ENCODE measurements at regions not wholly inside any gene's neighbourhood (a gene's known extent, or its start where the extent isn't known, plus 50 kb on each side); places are given as distances from the start of the nearest gene placed in this dataset.

DNA sequence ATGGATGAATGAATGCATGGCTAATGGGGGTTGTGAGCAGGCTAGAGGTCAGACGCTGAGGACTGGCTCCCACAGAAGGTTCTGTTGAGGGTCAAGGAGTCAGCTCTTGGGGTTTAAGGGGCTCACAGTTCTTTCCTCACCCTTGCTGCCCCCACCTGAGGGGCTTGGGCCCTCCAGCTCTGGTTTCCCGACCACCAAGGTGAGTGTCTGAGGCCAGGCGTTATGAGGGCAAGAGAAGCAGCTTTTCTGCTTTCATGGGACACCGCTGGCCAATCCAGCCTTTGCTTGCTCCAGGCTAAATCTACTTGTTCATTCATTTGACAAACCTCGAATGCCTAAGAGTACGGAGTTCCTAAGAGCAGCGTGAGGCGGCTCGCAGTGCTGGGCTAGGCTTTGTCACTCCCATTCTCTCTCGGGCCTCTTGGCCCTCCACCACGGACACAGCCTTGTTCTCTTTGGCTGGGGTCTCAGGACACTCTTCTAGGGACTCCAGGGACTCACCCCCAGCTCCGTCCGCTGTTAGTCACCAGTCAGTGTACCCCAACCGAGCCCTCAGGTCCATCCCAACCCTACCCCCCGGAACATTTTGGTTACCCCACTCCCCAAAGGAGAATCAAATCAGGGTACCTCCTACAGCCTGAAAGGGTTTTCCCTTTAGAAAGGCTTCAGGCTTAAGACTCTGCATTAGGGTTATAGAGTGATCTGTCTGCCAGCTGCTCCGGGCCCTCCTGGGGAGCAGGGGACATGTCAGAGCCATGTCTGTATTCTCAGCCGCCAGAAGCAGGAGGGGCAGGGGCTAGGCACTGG, 210.1 kb upstream of the MVB12B start:
- no peak for TF ChIP-seq MAX (IDR thresholded peaks at IDR 0.05; ENCODE audit: insufficient read depth, insufficient read length)
- TF ChIP-seq, protein P1, sequence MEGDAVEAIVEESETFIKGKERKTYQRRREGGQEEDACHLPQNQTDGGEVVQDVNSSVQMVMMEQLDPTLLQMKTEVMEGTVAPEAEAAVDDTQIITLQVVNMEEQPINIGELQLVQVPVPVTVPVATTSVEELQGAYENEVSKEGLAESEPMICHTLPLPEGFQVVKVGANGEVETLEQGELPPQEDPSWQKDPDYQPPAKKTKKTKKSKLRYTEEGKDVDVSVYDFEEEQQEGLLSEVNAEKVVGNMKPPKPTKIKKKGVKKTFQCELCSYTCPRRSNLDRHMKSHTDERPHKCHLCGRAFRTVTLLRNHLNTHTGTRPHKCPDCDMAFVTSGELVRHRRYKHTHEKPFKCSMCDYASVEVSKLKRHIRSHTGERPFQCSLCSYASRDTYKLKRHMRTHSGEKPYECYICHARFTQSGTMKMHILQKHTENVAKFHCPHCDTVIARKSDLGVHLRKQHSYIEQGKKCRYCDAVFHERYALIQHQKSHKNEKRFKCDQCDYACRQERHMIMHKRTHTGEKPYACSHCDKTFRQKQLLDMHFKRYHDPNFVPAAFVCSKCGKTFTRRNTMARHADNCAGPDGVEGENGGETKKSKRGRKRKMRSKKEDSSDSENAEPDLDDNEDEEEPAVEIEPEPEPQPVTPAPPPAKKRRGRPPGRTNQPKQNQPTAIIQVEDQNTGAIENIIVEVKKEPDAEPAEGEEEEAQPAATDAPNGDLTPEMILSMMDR (IDR thresholded peaks at IDR 0.05; ENCODE audit: extremely low read depth in 1 of 2, insufficient read depth in 1 of 2, low read depth in 1 of 2, low read length in 2 of 2) = no peak
- no peak for TF ChIP-seq POLR2AphosphoS5 (IDR thresholded peaks at IDR 0.05; ENCODE audit: insufficient read depth, low read depth, low read length)
- TF ChIP-seq JUN (IDR thresholded peaks at IDR 0.05; ENCODE audit: borderline replicate concordance, insufficient read depth, insufficient read length, low read depth) = no peak
- no peak for TF ChIP-seq EZH2 (IDR thresholded peaks at IDR 0.05; ENCODE audit: borderline replicate concordance, low read depth, low read length, severe bottlenecking)
- no peak for TF ChIP-seq POLR2A (IDR thresholded peaks at IDR 0.05; ENCODE audit: low read depth, low read length)
- no peak for TF ChIP-seq GATA2 (IDR thresholded peaks at IDR 0.05; ENCODE audit: insufficient read depth, insufficient read length, low read depth, low read length)
- TF ChIP-seq FOS (IDR thresholded peaks at IDR 0.05; ENCODE audit: borderline replicate concordance, insufficient read depth, low read length) = no peak

Measured in endothelial cell of umbilical vein (primary cell).